NB4 (cell line): ENCODE measurements at regions not wholly inside any gene's neighbourhood (a gene's known extent, or its start where the extent isn't known, plus 50 kb on each side); places are given as distances from the start of the nearest gene placed in this dataset.

Experiments
- DNase-seq: peaks from one replicate; pipeline ENCODE4 v3.0.0; 2010; ENCODE audit warnings: low read depth
- H3K4me3 ChIP-seq: one replicate; pipeline ENCODE4 v1.5.1; 2011; ENCODE audit warnings: mild to moderate bottlenecking, low read depth, low read length, moderate library complexity
- CTCF ChIP-seq: IDR thresholded peaks from one replicate; pipeline ENCODE4 v1.5.1; 2012; ENCODE audit warnings: low read depth, low read length
- MAX ChIP-seq: IDR thresholded peaks from 2 replicates; pipeline ENCODE4 v1.6.1; 2011; ENCODE audit warnings: low read depth, low read length
- MYC ChIP-seq: IDR thresholded peaks from 2 replicates; pipeline ENCODE4 v1.6.1; 2011; ENCODE audit warnings: low read depth, low read length
- POLR2A ChIP-seq: IDR thresholded peaks from 2 replicates; pipeline ENCODE4 v1.6.1; 2011; ENCODE audit warnings: mild to moderate bottlenecking; ENCODE audit not compliant: insufficient read length; ENCODE audit errors: extremely low read depth

GRCh38 chr4:26110493-26110892 is 196.5 kb downstream of the SMIM20 start:
- DNase-seq: no peak
- H3K4me3 ChIP-seq: no peak overlapping the region
- TF ChIP-seq CTCF: no peak
- no peak for TF ChIP-seq MAX
- TF ChIP-seq POLR2A: no peak
- no peak for TF ChIP-seq MYC

- TF ChIP-seq CTCF (no peak), MAX (no peak), POLR2A (no peak)
- DNase-seq: no peak
- H3K4me3 ChIP-seq: no peak overlapping the region
Observed at GRCh38 chr4:26113339-26113940, 199.4 kb downstream of the SMIM20 start.

- DNase-seq: no peak
- H3K4me3 ChIP-seq: no peak overlapping the region
- TF ChIP-seq MAX (no peak), MYC (no peak), CTCF (no peak), POLR2A (no peak)
Observed at GRCh38 chr4:26116057-26116456, 202.0 kb downstream of the SMIM20 start.

- no peak for DNase-seq
- no peak for TF ChIP-seq MYC
- no peak for TF ChIP-seq MAX
- TF ChIP-seq POLR2A: no peak
- no peak for TF ChIP-seq CTCF
- no peak overlapping the region for H3K4me3 ChIP-seq
Observed at GRCh38 chr4:26120098-26120825, 200.6 kb upstream of the RBPJ start.

GRCh38 chr4:26122690-26123089 is 198.1 kb upstream of the RBPJ start:
- H3K4me3 ChIP-seq: no peak overlapping the region
- DNase-seq: no peak
- no peak for TF ChIP-seq POLR2A
- no peak for TF ChIP-seq CTCF
- TF ChIP-seq MAX: no peak
- TF ChIP-seq MYC: no peak
